Myocyte (in vitro differentiated cells): ENCODE measurements at regions not wholly inside any gene's neighbourhood (a gene's known extent, or its start where the extent isn't known, plus 50 kb on each side); places are given as distances from the start of the nearest gene placed in this dataset.

Experiments used
- DNase-seq: peaks from one replicate; pipeline ENCODE4 v3.0.0-alpha.2; 2012; ENCODE audit warnings: low read depth

GRCh38 chr1:38719880-38720279, 139.7 kb downstream of the RRAGC start:
- no peak for DNase-seq

DNA sequence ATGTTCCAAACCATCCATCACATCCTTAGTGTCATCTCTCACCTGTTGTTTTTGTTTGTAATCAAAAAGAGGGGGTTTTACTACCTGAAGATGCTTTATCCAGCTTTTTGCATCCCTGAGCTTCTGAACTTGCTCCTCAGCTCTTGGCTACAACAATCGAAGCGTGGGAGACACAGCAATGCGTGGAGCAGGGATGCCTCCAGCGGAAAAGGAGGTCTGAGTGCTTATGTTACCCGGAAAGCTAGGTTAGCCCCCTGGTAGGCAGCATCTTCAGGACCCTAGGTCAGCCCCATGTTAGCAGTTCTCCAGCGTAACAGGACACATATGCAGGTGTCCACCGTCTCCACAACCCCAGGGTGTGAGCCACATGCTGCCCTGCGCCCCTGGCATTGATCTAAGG, 141.5 kb downstream of the RRAGC start:
- DNase-seq, result no peak

DNA sequence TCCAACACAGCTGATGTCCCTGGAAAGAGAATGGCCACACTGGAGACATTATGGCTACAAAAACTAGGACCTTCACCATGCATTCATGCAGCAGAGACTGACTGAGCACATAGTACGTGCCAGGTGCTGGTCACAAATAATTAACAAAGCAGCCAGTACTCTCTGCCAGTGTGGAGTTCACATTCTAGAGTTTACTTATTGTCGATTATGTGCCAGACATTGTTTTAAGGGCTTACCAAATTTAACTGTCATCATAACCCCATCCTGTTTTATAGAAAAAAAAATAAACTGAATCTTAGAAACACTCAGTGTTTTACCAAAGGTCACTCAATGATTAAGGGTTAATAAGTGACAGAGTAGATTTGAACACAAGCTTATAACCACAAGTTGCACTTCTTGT, 143.3 kb downstream of the RRAGC start:
- no peak for DNase-seq

DNA sequence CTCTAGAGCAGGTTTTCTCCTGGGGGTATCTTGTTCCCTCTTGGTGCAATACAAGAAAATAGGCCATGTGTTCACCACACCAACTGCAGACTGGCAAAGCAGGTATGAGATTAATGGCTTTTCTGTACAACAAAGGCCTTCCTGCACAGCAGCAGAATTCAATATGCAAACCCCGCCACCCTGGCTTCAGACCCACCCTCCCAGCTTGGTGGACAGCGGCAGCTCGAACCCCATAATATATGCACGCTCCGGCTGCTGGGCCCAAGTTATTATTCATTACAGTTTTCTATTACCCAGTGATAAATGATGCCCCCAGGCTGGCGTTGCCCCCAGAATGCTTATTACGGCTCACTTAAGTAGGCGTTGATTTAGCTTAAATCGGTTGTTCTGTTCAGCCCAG, 144.2 kb downstream of the RRAGC start:
- no peak for DNase-seq

DNA sequence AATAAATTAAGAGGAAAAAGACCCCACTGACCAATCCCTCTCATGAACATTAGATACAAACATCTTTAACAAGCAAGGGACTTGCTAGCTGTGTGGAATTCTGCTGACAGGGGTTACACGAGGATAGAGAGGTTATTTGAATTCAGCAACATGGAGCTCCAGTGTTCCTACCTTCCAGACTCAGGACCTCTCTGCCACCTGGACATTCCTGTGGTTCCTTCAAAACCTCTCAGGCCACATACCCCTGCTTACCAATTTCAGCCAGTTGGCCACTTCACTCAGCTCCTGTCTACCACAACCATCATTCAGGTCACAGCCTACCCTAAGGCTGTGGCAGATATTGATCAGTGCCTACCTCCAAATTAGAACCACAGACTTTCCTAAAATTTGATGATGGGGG, 147.5 kb downstream of the RRAGC start:
- no peak for DNase-seq

DNA sequence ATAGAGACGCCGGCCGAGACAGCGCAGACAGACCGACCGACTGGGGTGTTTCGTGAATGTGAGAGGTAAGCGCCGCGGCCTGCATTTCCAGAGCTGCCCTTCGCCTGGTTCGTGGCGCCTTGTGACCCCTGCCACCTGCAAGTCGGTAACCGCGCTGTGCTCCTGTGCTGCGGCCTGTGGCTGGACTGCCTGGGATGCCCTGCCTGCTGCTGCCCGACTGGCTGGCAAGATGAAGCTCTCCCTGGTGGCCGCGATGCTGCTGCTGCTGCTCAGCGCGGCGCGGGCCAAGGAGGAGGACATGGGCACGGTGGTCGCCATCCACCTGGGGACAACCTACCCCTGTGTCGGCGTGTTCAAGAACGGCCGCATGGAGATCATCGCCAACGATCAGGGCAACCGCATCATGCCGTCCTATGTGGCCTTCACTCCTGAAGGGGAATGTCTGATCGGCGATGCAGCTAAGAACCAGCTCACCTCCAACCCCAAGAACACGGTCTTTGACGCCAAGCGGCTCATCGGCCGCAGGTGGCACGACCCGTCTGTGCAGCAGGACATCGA, 150.8 kb downstream of the RRAGC start:
- DNase-seq, result no peak

DNA sequence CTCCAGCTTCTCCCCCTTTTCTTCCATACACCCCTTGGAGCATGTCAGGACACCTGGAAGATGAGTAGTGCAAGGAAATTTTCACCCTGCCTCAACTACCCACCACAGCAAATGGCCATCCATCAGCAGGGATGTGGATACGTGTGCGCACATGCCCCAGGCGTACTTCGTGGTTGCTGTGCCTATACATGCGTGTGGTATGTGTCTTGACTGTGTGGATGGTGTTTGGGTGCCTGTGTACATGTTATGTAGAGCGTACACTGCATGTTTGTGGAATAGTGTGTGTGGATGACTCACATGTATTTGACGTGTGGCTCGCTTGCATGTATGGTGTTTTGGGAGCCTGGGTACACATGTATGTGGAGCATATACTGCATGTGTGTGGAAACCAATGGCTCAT, 158.5 kb downstream of the RRAGC start:
- DNase-seq, result no peak

- no peak for DNase-seq
These were observed 159.5 kb downstream of the RRAGC start for GRCh38 chr1:38700077-38700470.

- no peak for DNase-seq
These were observed 160.1 kb downstream of the RRAGC start for GRCh38 chr1:38699330-38700076.

- DNase-seq, result no peak
These were observed 162.2 kb downstream of the RRAGC start for GRCh38 chr1:38697387-38697786.

- DNase-seq, result no peak
These were observed 163.2 kb downstream of the RRAGC start for GRCh38 chr1:38696371-38696770.

DNA sequence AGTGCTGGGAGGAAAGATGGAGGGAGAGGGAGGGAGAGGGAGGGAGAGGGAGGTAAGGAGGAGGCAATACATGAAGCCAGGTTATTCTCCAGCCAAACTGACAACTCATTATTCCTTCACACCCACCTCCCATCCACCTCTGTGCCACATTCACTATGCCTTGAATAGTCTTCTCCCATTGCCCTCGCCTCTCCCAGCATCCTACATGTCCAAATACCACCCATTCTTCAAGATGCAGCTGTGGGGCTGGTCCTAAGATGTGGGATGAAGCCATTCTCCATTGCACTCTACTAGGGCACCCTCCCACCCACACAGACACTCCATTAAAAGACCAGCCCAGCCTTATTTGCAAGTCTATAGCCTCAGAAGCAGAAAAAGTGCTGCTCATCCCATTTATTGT, 165.8 kb downstream of the RRAGC start:
- DNase-seq, result no peak

GRCh38 chr1:38693031-38693430, 166.5 kb downstream of the RRAGC start:
- peak; percentile 13 for DNase-seq

DNA sequence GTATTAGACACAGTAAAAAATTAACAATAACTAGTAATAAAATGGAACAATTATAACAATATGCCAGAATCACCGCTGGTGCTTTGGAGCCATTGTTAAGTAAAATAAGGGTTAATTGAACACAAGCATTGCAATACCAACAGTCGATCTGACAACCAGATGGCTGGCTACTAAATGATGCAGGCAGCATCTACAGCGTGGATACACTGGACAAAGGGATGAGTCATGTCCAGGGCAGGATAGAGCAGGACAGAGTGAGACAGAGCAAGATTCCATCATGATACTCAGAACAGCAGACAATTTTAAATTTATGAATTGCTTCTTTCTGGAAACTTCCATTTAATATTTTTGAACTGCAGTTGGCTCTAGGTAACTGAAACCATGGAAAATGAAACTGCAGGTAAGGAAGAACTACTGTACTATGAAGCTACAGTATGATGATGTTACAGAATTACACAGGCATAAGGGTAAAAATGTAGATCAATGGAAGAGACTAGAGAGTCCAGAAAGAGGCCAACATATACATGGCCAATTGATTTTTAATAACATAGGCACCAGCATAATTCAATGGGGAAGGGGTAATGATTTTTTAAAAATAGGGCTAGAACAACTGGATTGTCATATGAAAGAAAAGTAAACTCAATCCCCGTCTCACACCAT, 168.7 kb downstream of the RRAGC start:
- DNase-seq, result peak; percentile 4

- DNase-seq, result no peak
These were observed 172.7 kb downstream of the RRAGC start for GRCh38 chr1:38686927-38687255.

DNA sequence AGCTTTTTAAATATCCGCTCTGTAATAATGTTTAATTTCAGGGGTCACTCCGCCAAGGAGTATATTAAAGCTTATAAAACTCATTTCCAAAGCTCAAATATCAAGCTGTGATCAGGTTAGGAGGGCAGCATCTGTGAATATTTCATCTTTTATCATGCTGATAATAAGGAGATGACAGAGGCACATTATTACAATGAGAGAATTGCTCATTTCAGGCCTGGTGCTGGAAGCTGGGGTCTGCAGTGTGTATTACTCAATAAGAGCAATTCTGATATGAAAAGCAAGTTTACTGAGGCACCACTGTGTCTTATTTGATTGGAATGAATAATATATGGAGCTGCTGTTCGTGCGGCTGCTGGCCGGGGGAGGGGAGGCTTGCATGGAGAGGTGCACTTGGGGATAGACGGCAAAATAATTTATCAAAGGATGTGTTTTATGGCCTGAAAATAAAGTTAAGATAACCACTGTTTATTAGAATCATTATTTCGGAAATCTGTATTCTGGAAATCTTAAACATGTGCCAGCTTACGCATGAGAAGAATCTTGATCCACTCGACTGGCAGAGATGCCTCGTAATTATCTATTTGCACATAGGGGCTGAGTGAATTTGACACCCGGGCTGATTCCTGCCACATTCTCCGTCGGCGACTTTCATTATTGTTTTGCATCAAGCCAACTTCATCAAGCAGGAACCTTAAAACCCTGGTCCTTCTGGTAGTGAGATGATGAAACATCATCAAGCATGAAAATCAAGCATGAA, 173.2 kb downstream of the RRAGC start:
- no peak for DNase-seq

- no peak for DNase-seq
These were observed 174.2 kb downstream of the RRAGC start for GRCh38 chr1:38685388-38685787.

- DNase-seq, result peak; percentile 3
These were observed 178.6 kb downstream of the RRAGC start for GRCh38 chr1:38680801-38681510.

GRCh38 chr1:38677756-38678155, 181.8 kb downstream of the RRAGC start:
- no peak for DNase-seq

- DNase-seq, result no peak
These were observed 182.3 kb downstream of the RRAGC start for GRCh38 chr1:38677311-38677710.

DNA sequence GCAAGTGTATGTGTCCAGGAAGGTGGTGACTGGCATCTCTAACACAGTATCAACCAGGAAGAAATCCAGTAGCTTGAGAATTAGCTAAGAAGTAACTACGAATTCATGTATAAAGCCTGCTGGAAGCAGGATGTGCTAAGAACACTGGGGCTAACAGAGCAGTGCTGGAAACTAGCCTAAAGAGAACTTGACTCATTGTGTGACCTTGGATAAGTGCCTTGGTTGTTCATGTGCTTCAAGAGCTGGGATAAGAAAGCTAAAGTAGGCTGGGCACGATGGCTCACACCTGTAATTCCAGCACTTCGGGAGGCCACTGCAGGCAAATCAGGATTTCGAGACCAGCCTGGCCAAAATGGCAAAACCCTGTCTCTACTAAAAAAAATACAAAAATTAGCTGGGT, 186.9 kb downstream of the RRAGC start:
- no peak for DNase-seq

- no peak for DNase-seq
These were observed 188.4 kb downstream of the RRAGC start for GRCh38 chr1:38671221-38671620.
